ENCODE measurements at regions not wholly inside any gene's neighbourhood (a gene's known extent, or its start where the extent isn't known, plus 50 kb on each side); places are given as distances from the start of the nearest gene placed in this dataset.

- no peak for DNase-seq (ENCODE audit: low read depth)
Measured at GRCh38 chr12:132439333-132439904, 50.5 kb upstream of the FBRSL1 start.

- no peak for DNase-seq (ENCODE audit: low read depth)
Measured at GRCh38 chr12:132438726-132439125, 51.2 kb upstream of the FBRSL1 start.

- DNase-seq (ENCODE audit: low read depth): no peak
Measured at GRCh38 chr12:132437943-132438700, 51.8 kb upstream of the FBRSL1 start.

GRCh38 chr12:132437252-132437932, 52.6 kb upstream of the FBRSL1 start:
- DNase-seq (ENCODE audit: low read depth): no peak

- DNase-seq (ENCODE audit: low read depth): no peak
Measured at GRCh38 chr12:132436791-132437251, 53.1 kb upstream of the FBRSL1 start.

GRCh38 chr12:132435486-132436187, 54.3 kb upstream of the FBRSL1 start:
- no peak for DNase-seq (ENCODE audit: low read depth)

GRCh38 chr12:132433641-132434395, 56.1 kb upstream of the FBRSL1 start:
- no peak for DNase-seq (ENCODE audit: low read depth)

GRCh38 chr12:132432721-132433577, 57.0 kb upstream of the FBRSL1 start:
- no peak for DNase-seq (ENCODE audit: low read depth)

- no peak for DNase-seq (ENCODE audit: low read depth)
Measured at GRCh38 chr12:132432126-132432705, 57.7 kb upstream of the FBRSL1 start.

- DNase-seq (ENCODE audit: low read depth): no peak
Measured at GRCh38 chr12:132430838-132431774, 58.8 kb upstream of the FBRSL1 start.

GRCh38 chr12:132429946-132430643, 59.9 kb upstream of the FBRSL1 start:
- DNase-seq (ENCODE audit: low read depth): peak; percentile 40

GRCh38 chr12:132429602-132429945, 60.4 kb upstream of the FBRSL1 start:
- no peak for DNase-seq (ENCODE audit: low read depth)

GRCh38 chr12:132428936-132429601, 60.9 kb upstream of the FBRSL1 start:
- no peak for DNase-seq (ENCODE audit: low read depth)

- no peak for DNase-seq (ENCODE audit: low read depth)
Measured at GRCh38 chr12:132427999-132428935, 61.7 kb upstream of the FBRSL1 start.

GRCh38 chr12:132427174-132427768, 62.7 kb upstream of the FBRSL1 start:
- DNase-seq (ENCODE audit: low read depth): no peak

- no peak for DNase-seq (ENCODE audit: low read depth)
Measured at GRCh38 chr12:132426349-132427173, 63.4 kb upstream of the FBRSL1 start.
